Testis (tissue), 2 donors: ENCODE measurements at regions not wholly inside any gene's neighbourhood (a gene's known extent, or its start where the extent isn't known, plus 50 kb on each side); places are given as distances from the start of the nearest gene placed in this dataset.
"Not testable (repeated sequence)": the region's sequence is repeated elsewhere in the genome, so short reads cannot be mapped to it uniquely, and the experiment has no call there.

ENCODE experiments used
- DNase-seq: peaks from one replicate; pipeline ENCODE4 v3.0.0-alpha.2; 2019
- H3K27ac ChIP-seq, 2 donors: fragments of 200-600 bp; sonication (generic); one replicate each; pipeline ENCODE4 v1.5.1; 2019
- H3K27me3 ChIP-seq: fragments of 200-600 bp; sonication (generic); one replicate; pipeline ENCODE4 v1.5.1; 2019
- H3K36me3 ChIP-seq: fragments of 200-600 bp; sonication (generic); one replicate; pipeline ENCODE4 v1.5.1; 2017; ENCODE audit warnings: low read depth; ENCODE audit errors: missing control alignments
- H3K4me1 ChIP-seq: fragments of 200-600 bp; sonication (generic); one replicate; pipeline ENCODE4 v1.5.1; 2019
- H3K4me3 ChIP-seq, 2 donors: fragments of 200-600 bp; sonication (generic); one replicate each; pipeline ENCODE4 v1.5.1; 2017 to 2019
- H3K9me3 ChIP-seq: fragments of 200-600 bp; sonication (generic); one replicate; pipeline ENCODE4 v1.5.1; 2017
- CTCF ChIP-seq, 3 experiments: fragments of 450-650 bp in 2 of 3; fragments of 200-600 bp in 1 of 3; sonication (generic) in 1 of 3; IDR thresholded peaks; one replicate each; pipeline ENCODE4 v1.5.1; 2016 to 2019; ENCODE audit warnings: antibody characterized with exemption in 3 of 3, mild to moderate bottlenecking in 2 of 3, moderate library complexity in 1 of 3
- POLR2A ChIP-seq: fragments of 450-650 bp; IDR thresholded peaks from one replicate; pipeline ENCODE4 v1.6.1; 2017; ENCODE audit warnings: antibody characterized with exemption, mild to moderate bottlenecking, moderate library complexity
- WGBS, 2 donors: methylation state at CpG; one replicate each; pipeline ENCODE4 v1.1.5; 2018; 5-methylcytosine and 5-hydroxymethylcytosine counted together
- intact Hi-C: fragments of 100-400 bp; cut with DNase I; formaldehyde crosslinking; loops from one replicate; pipeline ENCODE4 v1.15.1; 2023; ENCODE audit warnings: low total_unique reads

GRCh38 chr13:31595563-31595962, 143.8 kb upstream of the RXFP2 start:
- no peaks in the 10 kb centered on the region for H3K9me3 ChIP-seq
- H3K36me3 ChIP-seq: no peaks in the 10 kb centered on the region
- H3K4me3 ChIP-seq: no peak overlapping the region
- H3K27ac ChIP-seq: no peak overlapping the region
- TF ChIP-seq POLR2A (no peak), CTCF (IDR thresholded peaks at IDR 0.05) (no peak)
- DNase-seq: no peak
- WGBS, 2 donors: 41 to 49% methylated on average over 2 of the region's 2 CpGs
- no peaks in the 10 kb centered on the region for H3K4me1 ChIP-seq
- intact Hi-C loops: no loop called here
- H3K27me3 ChIP-seq: no peaks in the 10 kb centered on the region

- intact Hi-C loops: no loop called here
- no peak overlapping the region for H3K4me3 ChIP-seq
- H3K27ac ChIP-seq: no peak overlapping the region
- H3K27me3 ChIP-seq: no peaks in the 10 kb centered on the region
- DNase-seq: no peak
- TF ChIP-seq POLR2A (no peak), CTCF (IDR thresholded peaks at IDR 0.05) (no peak)
- H3K36me3 ChIP-seq: no peaks in the 10 kb centered on the region
- 84 to 91% methylated on average over 3 of the region's 3 CpGs for WGBS, 2 donors
- no peaks in the 10 kb centered on the region for H3K9me3 ChIP-seq
- H3K4me1 ChIP-seq: no peaks in the 10 kb centered on the region
Observed at GRCh38 chr13:31598990-31599389, 140.3 kb upstream of the RXFP2 start.

- no peaks in the 10 kb centered on the region for H3K27me3 ChIP-seq
- WGBS, 2 donors: 54 to 72% methylated on average over 5 of the region's 5 CpGs
- intact Hi-C loops: no loop called here
- H3K36me3 ChIP-seq: no peaks in the 10 kb centered on the region
- no peaks in the 10 kb centered on the region for H3K4me1 ChIP-seq
- H3K27ac ChIP-seq: no peak overlapping the region
- H3K9me3 ChIP-seq: no peaks in the 10 kb centered on the region
- H3K4me3 ChIP-seq: no peak overlapping the region
- TF ChIP-seq POLR2A: no peak
- no peak for TF ChIP-seq CTCF (IDR thresholded peaks at IDR 0.05)
- DNase-seq: no peak
Observed at GRCh38 chr13:31605076-31605860, 134.1 kb upstream of the RXFP2 start.

GRCh38 chr13:31607531-31607930, 131.8 kb upstream of the RXFP2 start:
- 83% methylated on average over 7 of the region's 7 CpGs for WGBS, 2 donors
- H3K27ac ChIP-seq, H3K4me3 ChIP-seq, intact Hi-C loops, H3K36me3 ChIP-seq, H3K4me1 ChIP-seq, H3K27me3 ChIP-seq, DNase-seq, H3K9me3 ChIP-seq: not testable (repeated sequence)

GRCh38 chr13:31608780-31609179, 130.5 kb upstream of the RXFP2 start:
- whole genome bisulfite sequencing, 2 donors: 0 to 71% methylated on average over 1 to 23 of the region's 23 CpGs
- H3K36me3 ChIP-seq, H3K4me3 ChIP-seq, DNase-seq, H3K27ac ChIP-seq, H3K9me3 ChIP-seq, H3K4me1 ChIP-seq, intact Hi-C loops, H3K27me3 ChIP-seq: not testable (repeated sequence)
